ENCODE measurements at regions not wholly inside any gene's neighbourhood (a gene's known extent, or its start where the extent isn't known, plus 50 kb on each side); places are given as distances from the start of the nearest gene placed in this dataset.

GRCh38 chr10:100659361-100660098 lies 85.9 kb upstream of the PAX2 start:
- peaks cover 11% of the 10 kb centered on the region for H3K4me1 Mint-ChIP-seq (ENCODE audit: low read depth, unreplicated experiment)
- no peak overlapping the region for H3K27ac Mint-ChIP-seq (ENCODE audit: unreplicated experiment)
- BruUV-seq (replicated peaks) = no TSS peak
- no peak for TF ChIP-seq CTCF (IDR thresholded peaks at IDR 0.05; ENCODE audit: unreplicated experiment)
- CTCF ChIA-PET = no interaction called here
- H3K4me3 Mint-ChIP-seq (ENCODE audit: low read depth, unreplicated experiment) = no peak overlapping the region
- H3K9me3 Mint-ChIP-seq (ENCODE audit: low read depth, unreplicated experiment) = no peaks in the 10 kb centered on the region
- no peak for DNase-seq
- H3K27me3 Mint-ChIP-seq (ENCODE audit: unreplicated experiment) = peaks cover 100% of the 10 kb centered on the region
- peaks cover 4% of the 10 kb centered on the region for H3K36me3 Mint-ChIP-seq (ENCODE audit: insufficient read depth, unreplicated experiment)
- intact Hi-C loops (cut with micrococcal nuclease; ENCODE audit: unreplicated experiment) = no loop called here

- CTCF ChIA-PET = no interaction called here
- BruUV-seq (replicated peaks) = no TSS peak
- H3K27ac Mint-ChIP-seq (ENCODE audit: unreplicated experiment) = no peak overlapping the region
- DNase-seq = no peak
- intact Hi-C loops (cut with micrococcal nuclease; ENCODE audit: unreplicated experiment) = no loop called here
- H3K4me3 Mint-ChIP-seq (ENCODE audit: low read depth, unreplicated experiment) = no peak overlapping the region
- H3K36me3 Mint-ChIP-seq (ENCODE audit: insufficient read depth, unreplicated experiment) = peaks cover 4% of the 10 kb centered on the region
- peaks cover 100% of the 10 kb centered on the region for H3K27me3 Mint-ChIP-seq (ENCODE audit: unreplicated experiment)
- no peaks in the 10 kb centered on the region for H3K9me3 Mint-ChIP-seq (ENCODE audit: low read depth, unreplicated experiment)
- TF ChIP-seq CTCF (IDR thresholded peaks at IDR 0.05; ENCODE audit: unreplicated experiment) = no peak
- H3K4me1 Mint-ChIP-seq (ENCODE audit: low read depth, unreplicated experiment) = peaks cover 2% of the 10 kb centered on the region
Observed at GRCh38 chr10:100660365-100660764, 85.0 kb upstream of the PAX2 start.

- no peaks in the 10 kb centered on the region for H3K9me3 Mint-ChIP-seq (ENCODE audit: low read depth, unreplicated experiment)
- peaks cover 96% of the 10 kb centered on the region for H3K27me3 Mint-ChIP-seq (ENCODE audit: unreplicated experiment)
- no peak for TF ChIP-seq CTCF (IDR thresholded peaks at IDR 0.05; ENCODE audit: unreplicated experiment)
- H3K4me1 Mint-ChIP-seq (ENCODE audit: low read depth, unreplicated experiment) = no peaks in the 10 kb centered on the region
- BruUV-seq (replicated peaks) = no TSS peak
- DNase-seq = no peak
- H3K4me3 Mint-ChIP-seq (ENCODE audit: low read depth, unreplicated experiment) = no peak overlapping the region
- CTCF ChIA-PET = no interaction called here
- peaks cover 4% of the 10 kb centered on the region for H3K36me3 Mint-ChIP-seq (ENCODE audit: insufficient read depth, unreplicated experiment)
- no peak overlapping the region for H3K27ac Mint-ChIP-seq (ENCODE audit: unreplicated experiment)
- intact Hi-C loops (cut with micrococcal nuclease; ENCODE audit: unreplicated experiment) = no loop called here
Observed at GRCh38 chr10:100660945-100661344, 84.4 kb upstream of the PAX2 start.

GRCh38 chr10:100661520-100661919 lies 83.9 kb upstream of the PAX2 start:
- Mint-ChIP-seq H3K4me3 (ENCODE audit: low read depth, unreplicated experiment) (no peak overlapping the region), H3K36me3 (ENCODE audit: insufficient read depth, unreplicated experiment) (peaks cover 4% of the 10 kb centered on the region), H3K4me1 (ENCODE audit: low read depth, unreplicated experiment) (no peaks in the 10 kb centered on the region), H3K27ac (ENCODE audit: unreplicated experiment) (no peak overlapping the region), H3K27me3 (ENCODE audit: unreplicated experiment) (peaks cover 90% of the 10 kb centered on the region), H3K9me3 (ENCODE audit: low read depth, unreplicated experiment) (no peaks in the 10 kb centered on the region)
- no TSS peak for BruUV-seq (replicated peaks)
- TF ChIP-seq CTCF (IDR thresholded peaks at IDR 0.05; ENCODE audit: unreplicated experiment) = no peak
- CTCF ChIA-PET = no interaction called here
- no peak for DNase-seq
- intact Hi-C loops (cut with micrococcal nuclease; ENCODE audit: unreplicated experiment) = no loop called here

Measured in Calu3 (cell line).